ENCODE measurements at regions not wholly inside any gene's neighbourhood (a gene's known extent, or its start where the extent isn't known, plus 50 kb on each side); places are given as distances from the start of the nearest gene placed in this dataset.

GRCh38 chr5:173420108-173420507 is 91.9 kb upstream of the STC2 start:
- DNase-seq (ENCODE audit: low read depth), result no peak
- Histone ChIP-seq H3K27me3 (ENCODE audit: control insufficient read depth, insufficient read depth, low read length) (no peaks in the 10 kb centered on the region), H3K4me3 (ENCODE audit: low read depth, low read length) (no peak overlapping the region), H3K36me3 (ENCODE audit: control insufficient read depth, insufficient read depth, low read length) (no peaks in the 10 kb centered on the region)
- CTCF ChIA-PET, result interaction anchor here (0.8 to 1.6 kb wide), 3 partner anchors 10 to 153 kb away, joined by 3 to 4 read pairs (median 3); no protein-coding TSS in a partner anchor
- POLR2A ChIA-PET, result no interaction called here
- TF ChIP-seq CTCF (IDR thresholded peaks at IDR 0.05; ENCODE audit: insufficient read depth, low read depth, low read length), result no peak

- POLR2A ChIA-PET, result no interaction called here
- Histone ChIP-seq H3K27me3 (ENCODE audit: control insufficient read depth, insufficient read depth, low read length) (no peaks in the 10 kb centered on the region; the same call in 1 of the 2 replicates), H3K36me3 (ENCODE audit: control insufficient read depth, insufficient read depth, low read length) (no peaks in the 10 kb centered on the region), H3K4me3 (ENCODE audit: low read depth, low read length) (no peak overlapping the region)
- CTCF ChIA-PET, result interaction anchor here (1.6 kb wide), 1 partner anchor 29 kb away, joined by 3 read pairs; no protein-coding TSS in a partner anchor
- no peak for DNase-seq (ENCODE audit: low read depth)
- TF ChIP-seq CTCF (IDR thresholded peaks at IDR 0.05; ENCODE audit: insufficient read depth, low read depth, low read length), result no peak
These were observed 85.3 kb upstream of the STC2 start for GRCh38 chr5:173413471-173413982.

- Histone ChIP-seq H3K27me3 (ENCODE audit: control insufficient read depth, insufficient read depth, low read length) (no peaks in the 10 kb centered on the region; the same call in 1 of the 2 replicates), H3K4me3 (ENCODE audit: low read depth, low read length) (no peak overlapping the region), H3K36me3 (ENCODE audit: control insufficient read depth, insufficient read depth, low read length) (no peaks in the 10 kb centered on the region)
- DNase-seq (ENCODE audit: low read depth), result no peak
- ChIA-PET POLR2A (no interaction called here), CTCF (interaction anchor here (0.9 to 1.6 kb wide), 2 partner anchors 17 to 28 kb away, joined by 3 read pairs; no protein-coding TSS in a partner anchor)
- TF ChIP-seq CTCF (IDR thresholded peaks at IDR 0.05; ENCODE audit: insufficient read depth, low read depth, low read length), result no peak
These were observed 84.4 kb upstream of the STC2 start for GRCh38 chr5:173412566-173412965.

DNA sequence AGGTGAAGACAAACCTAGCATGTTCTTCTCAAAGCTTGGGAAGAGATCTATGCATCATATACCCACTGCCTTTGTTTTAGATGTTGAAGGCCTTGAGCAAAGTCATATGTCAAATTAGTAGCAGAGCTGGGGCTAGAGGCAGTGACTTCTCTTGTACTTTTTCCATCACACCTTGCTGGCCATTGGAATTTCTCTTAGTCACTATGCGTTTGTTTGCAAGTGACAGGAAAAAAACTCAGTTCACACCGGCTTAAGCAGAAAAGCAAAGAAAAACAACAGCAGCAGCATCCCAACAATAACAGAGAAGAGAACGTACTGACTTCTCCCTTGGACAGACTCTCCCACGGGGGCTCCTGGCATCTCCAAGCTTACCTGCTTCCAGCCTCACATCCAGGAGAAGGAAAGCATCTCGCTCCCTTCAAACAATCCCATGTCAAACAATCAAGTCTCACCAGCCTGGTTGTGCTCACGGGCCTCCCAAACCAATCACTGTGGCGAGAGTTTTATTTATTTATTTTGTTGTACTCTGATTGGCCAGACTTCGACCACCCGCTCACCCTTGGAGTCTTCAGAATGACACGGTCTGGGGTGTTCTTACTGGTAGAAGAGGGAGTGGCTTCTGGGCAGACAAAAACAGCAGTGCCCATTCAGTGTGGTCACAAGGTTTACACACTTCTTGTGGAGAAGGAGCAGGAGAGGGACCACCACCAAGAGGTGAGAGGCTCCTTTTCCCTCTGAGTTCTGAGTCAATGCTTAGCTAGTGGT is 83.8 kb upstream of the STC2 start:
- POLR2A ChIA-PET, result no interaction called here
- CTCF ChIA-PET, result interaction anchor here (0.9 to 1.6 kb wide), 2 partner anchors 16 to 28 kb away, joined by 3 read pairs; no protein-coding TSS in a partner anchor
- no peak overlapping the region for H3K4me3 ChIP-seq (ENCODE audit: low read depth, low read length)
- no peak for DNase-seq (ENCODE audit: low read depth)
- TF ChIP-seq CTCF (IDR thresholded peaks at IDR 0.05; ENCODE audit: insufficient read depth, low read depth, low read length), result no peak
- no peaks in the 10 kb centered on the region; the same call in 1 of the 2 replicates for H3K27me3 ChIP-seq (ENCODE audit: control insufficient read depth, insufficient read depth, low read length)
- H3K36me3 ChIP-seq (ENCODE audit: control insufficient read depth, insufficient read depth, low read length), result no peaks in the 10 kb centered on the region

DNA sequence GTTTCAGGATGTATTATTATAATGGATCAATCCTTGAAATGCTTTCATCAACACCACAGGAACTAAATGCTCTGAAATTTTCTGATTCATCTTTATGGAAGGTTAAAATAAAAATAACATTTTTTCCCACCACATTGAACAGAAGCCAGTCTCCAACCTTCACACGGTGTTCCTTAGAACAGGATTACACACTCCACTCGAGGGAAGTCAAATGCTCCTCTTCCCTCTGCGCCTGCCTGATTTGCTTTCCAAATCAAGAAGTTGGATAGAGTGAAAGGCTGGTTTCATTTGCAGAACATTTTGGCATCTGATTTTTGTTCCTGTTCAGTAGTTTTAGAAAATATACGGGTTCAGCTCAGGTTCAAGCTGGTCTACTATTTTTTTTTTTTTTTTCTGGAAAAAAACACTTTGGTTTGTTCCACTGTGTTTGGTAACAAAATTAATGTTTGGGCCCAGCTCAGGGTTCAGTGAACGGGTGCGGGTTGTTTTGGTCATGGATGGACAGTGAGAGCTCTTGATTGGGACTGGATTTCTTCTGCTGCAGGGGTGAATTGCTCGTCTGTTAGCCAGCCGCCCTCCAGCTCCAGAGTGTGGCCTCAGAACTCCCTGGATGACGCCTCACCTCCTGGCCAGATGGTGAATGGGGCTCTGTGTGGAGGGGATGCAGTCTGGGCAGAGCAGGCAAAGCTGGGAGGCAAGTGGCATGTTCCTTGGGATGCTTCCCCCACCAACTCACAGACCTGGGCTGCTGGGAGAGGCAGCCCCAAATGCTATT is 82.4 kb upstream of the STC2 start:
- ChIA-PET CTCF (interaction anchor here (0.6 kb wide), 1 partner anchor 107 kb away, joined by 4 read pairs; no protein-coding TSS in a partner anchor), POLR2A (no interaction called here)
- TF ChIP-seq CTCF (IDR thresholded peaks at IDR 0.05; ENCODE audit: insufficient read depth, low read depth, low read length), result no peak
- no peak for DNase-seq (ENCODE audit: low read depth)
- H3K36me3 ChIP-seq (ENCODE audit: control insufficient read depth, insufficient read depth, low read length), result no peaks in the 10 kb centered on the region
- no peaks in the 10 kb centered on the region; the same call in 1 of the 2 replicates for H3K27me3 ChIP-seq (ENCODE audit: control insufficient read depth, insufficient read depth, low read length)
- H3K4me3 ChIP-seq (ENCODE audit: low read depth, low read length), result no peak overlapping the region

Data from BJ (cell line).